Activated naive CD4-positive, alpha-beta T cell treated with anti-CD3 and anti-CD28 coated beads, Interleukin-2, amount 50 U/mL, for 16 hours (primary cell): ENCODE measurements at regions not wholly inside any gene's neighbourhood (a gene's known extent, or its start where the extent isn't known, plus 50 kb on each side); places are given as distances from the start of the nearest gene placed in this dataset.
"Not testable (repeated sequence)": the region's sequence is repeated elsewhere in the genome, so short reads cannot be mapped to it uniquely, and the experiment has no call there.

Experiments used
- DNase-seq: peaks from one replicate; pipeline ENCODE4 v3.0.0-alpha.2; 2020

GRCh38 chr4:140244328-140244727 is 90.3 kb upstream of the MAML3 start:
- no peak for DNase-seq

GRCh38 chr4:140243278-140243753 is 89.3 kb upstream of the MAML3 start:
- DNase-seq = no peak

GRCh38 chr4:140242357-140243277 is 88.6 kb upstream of the MAML3 start:
- DNase-seq = no peak

GRCh38 chr4:140240237-140240636 is 86.3 kb upstream of the MAML3 start:
- no peak for DNase-seq

- no peak for DNase-seq
Observed at GRCh38 chr4:140239311-140239710, 85.3 kb upstream of the MAML3 start.

- no peak for DNase-seq
Observed at GRCh38 chr4:140238351-140239056, 84.5 kb upstream of the MAML3 start.

- DNase-seq = no peak
Observed at GRCh38 chr4:140237616-140238350, 83.8 kb upstream of the MAML3 start.

- DNase-seq = no peak
Observed at GRCh38 chr4:140236654-140237169, 82.7 kb upstream of the MAML3 start.

GRCh38 chr4:140234697-140235060 is 80.7 kb upstream of the MAML3 start:
- DNase-seq = no peak

GRCh38 chr4:140233791-140234696 is 80.1 kb upstream of the MAML3 start:
- no peak for DNase-seq

GRCh38 chr4:140229881-140230280 is 75.9 kb upstream of the MAML3 start:
- no peak for DNase-seq

GRCh38 chr4:140227286-140227685 is 73.3 kb upstream of the MAML3 start:
- DNase-seq = no peak

- DNase-seq = no peak
Observed at GRCh38 chr4:140223056-140223810, 69.2 kb upstream of the MAML3 start.

GRCh38 chr4:140222171-140222570 is 68.2 kb upstream of the MAML3 start:
- no peak for DNase-seq

GRCh38 chr4:140220058-140220457 is 66.1 kb upstream of the MAML3 start:
- no peak for DNase-seq

- no peak for DNase-seq
Observed at GRCh38 chr4:140219567-140219966, 65.6 kb upstream of the MAML3 start.

- DNase-seq = not testable (repeated sequence)
Observed at GRCh38 chr4:140219070-140219469, 65.1 kb upstream of the MAML3 start.

GRCh38 chr4:140213749-140214148 is 59.8 kb upstream of the MAML3 start:
- no peak for DNase-seq

GRCh38 chr4:140213116-140213515 is 59.1 kb upstream of the MAML3 start:
- DNase-seq = no peak

GRCh38 chr4:140212646-140213045 is 58.7 kb upstream of the MAML3 start:
- DNase-seq = no peak

- DNase-seq = no peak
Observed at GRCh38 chr4:140212194-140212593, 58.2 kb upstream of the MAML3 start.
